ENCODE measurements at regions not wholly inside any gene's neighbourhood (a gene's known extent, or its start where the extent isn't known, plus 50 kb on each side); places are given as distances from the start of the nearest gene placed in this dataset.

- TF ChIP-seq EZH2phosphoT487 (IDR thresholded peaks at IDR 0.05; ENCODE audit: insufficient read depth, low read depth) (no peak), EZH2 (IDR thresholded peaks at IDR 0.05; ENCODE audit: insufficient read depth, poor library complexity, severe bottlenecking) (no peak)
Observed at GRCh38 chr16:77077256-77077922, 113.6 kb upstream of the MON1B start.
